RCC 7860 (cell line): ENCODE measurements at regions not wholly inside any gene's neighbourhood (a gene's known extent, or its start where the extent isn't known, plus 50 kb on each side); places are given as distances from the start of the nearest gene placed in this dataset.

Experiments
- DNase-seq: peaks from one replicate; pipeline ENCODE4 v3.0.0-alpha.2; 2015; ENCODE audit warnings: low spot score
- FAIRE-seq: peaks from 2 replicates; lab custom pipeline; 2012; peaks lifted over from hg19 to GRCh38; lab: Jason Lieb, UNC

- DNase-seq (no peak), FAIRE-seq (no peak)
Observed at GRCh38 chr16:27712251-27712711, 162.3 kb downstream of the KATNIP start.

DNA sequence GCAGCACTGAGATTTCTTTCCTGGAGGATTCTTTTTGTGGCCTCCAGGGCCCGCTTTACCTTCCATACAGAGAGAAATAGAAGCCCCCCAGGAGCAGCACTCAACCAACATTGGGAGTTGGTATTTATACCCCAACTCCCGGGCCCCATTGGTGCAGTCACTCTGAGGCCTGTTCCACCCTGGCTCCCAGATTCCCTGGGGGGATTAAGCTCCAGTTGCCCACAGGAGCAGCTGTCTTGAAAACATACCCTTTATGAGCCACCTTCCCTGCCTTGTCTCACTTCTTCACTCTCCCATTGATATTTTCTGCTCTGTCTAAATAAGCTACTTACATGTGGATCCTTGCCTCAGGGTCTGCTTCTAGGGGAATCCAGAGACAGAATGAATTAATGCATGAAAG is 167.8 kb downstream of the KATNIP start:
- no peak for DNase-seq
- no peak for FAIRE-seq

- DNase-seq (no peak), FAIRE-seq (no peak)
Observed at GRCh38 chr16:27718201-27719105, 168.5 kb downstream of the KATNIP start.

GRCh38 chr16:27719106-27719445 is 169.1 kb downstream of the KATNIP start:
- no peak for DNase-seq
- FAIRE-seq = no peak

DNA sequence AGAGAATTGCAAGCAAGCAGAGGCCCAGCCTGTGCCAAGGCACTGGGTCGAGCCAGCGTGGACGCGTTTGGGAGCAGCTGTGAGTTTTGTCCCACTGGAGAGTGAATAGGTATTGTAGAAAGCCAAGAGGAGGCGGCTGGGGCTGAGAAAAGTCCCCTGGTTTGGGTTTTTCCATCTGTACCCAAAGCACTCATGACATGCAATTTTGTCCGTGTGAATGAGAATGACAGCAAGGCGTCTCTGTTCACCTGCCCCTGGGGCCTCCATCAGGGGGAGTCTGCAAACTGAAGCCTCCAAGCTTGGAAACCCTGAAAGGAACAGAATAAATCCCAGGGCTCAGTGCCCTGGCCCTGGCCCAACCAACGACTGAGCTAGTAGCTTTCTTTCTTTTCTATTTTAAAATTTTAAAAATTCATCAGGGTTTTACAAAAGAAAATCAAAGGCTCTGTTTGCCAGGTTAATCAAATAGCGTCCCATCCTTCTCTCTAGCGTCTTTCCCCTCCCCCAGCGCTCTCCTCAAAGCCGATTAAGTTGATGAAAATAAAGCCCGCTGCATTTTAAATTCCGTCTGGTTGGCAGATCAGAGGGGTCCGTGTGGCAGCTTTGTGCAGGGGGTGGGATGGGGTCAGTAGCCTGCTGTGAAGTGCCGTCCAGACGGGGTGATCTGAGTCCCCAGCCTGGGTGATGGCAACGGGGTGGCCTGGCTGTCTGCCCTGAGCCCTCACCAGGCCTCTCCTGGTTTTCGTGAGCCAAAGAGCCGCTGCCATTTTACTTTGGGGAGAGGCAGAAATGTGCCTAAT is 171.0 kb downstream of the KATNIP start:
- no peak for DNase-seq
- FAIRE-seq = no peak

- DNase-seq (no peak), FAIRE-seq (no peak)
Observed at GRCh38 chr16:27721531-27722181, 171.7 kb downstream of the KATNIP start.

DNA sequence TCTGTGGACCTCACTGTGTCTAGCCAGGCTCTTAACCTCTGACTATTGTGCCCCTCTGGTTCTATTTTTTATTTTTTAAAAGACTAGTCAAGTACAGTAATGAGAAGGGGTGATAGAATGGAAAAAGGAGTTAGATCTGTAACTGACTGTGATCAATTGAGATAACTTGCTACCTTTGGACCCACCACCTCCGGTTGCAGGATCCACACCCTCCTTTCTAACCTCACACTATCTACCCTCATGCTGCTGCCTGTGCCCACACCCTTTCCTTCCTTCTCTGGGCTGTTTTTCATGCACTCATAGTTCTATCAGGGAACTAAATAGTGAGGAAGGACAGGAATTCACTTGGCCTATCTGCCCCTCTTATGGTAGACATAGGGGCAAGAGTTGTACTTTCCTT is 172.3 kb downstream of the KATNIP start:
- FAIRE-seq = no peak
- no peak for DNase-seq

GRCh38 chr16:27722892-27723450 is 173.0 kb downstream of the KATNIP start:
- no peak for FAIRE-seq

GRCh38 chr16:27723711-27724481 is 174.0 kb downstream of the KATNIP start:
- DNase-seq = no peak
- no peak for FAIRE-seq

More at GRCh38 chr16:27722892-27723450, 173.0 kb downstream of the KATNIP start:
- no peak for DNase-seq

- DNase-seq = no peak
- FAIRE-seq = no peak
Observed at GRCh38 chr16:27724482-27725235, 174.7 kb downstream of the KATNIP start.

DNA sequence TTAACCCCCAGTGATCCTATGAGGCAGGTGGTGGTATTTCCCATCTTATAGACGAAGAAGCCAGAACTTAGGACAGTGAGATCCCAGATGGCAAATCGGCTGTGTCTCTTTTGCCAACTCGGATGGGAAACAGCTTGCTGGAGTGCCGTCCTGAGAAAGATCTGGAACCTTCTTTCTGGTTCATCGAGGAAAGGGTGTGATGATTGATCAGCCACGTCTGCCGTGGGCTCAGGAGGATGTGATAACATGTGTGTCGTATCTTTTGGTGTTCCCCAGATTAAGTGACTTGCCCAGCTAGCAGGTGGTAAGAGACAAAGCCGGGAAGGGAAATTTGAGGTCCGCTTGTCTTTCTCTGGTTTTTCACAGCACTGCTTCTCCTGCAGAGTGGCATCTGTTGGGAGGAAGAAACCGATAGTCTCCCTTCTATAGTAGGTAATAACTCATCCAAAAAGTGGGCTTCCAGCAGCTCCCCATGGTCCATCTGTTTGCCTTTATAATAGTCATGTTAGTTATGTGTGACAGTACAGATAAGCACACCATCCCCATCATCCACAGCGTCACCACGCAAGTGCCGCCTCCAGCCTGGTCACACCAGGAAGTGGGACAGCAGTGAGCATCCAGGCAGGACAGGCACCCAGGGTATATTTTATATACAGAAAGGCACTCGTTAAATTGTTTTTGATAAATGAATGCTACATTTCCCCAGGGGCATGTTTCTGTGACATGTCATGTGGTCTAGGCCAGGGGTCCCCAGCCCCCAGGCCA is 175.5 kb downstream of the KATNIP start:
- FAIRE-seq = no peak
- no peak for DNase-seq

GRCh38 chr16:27726621-27727261 is 176.8 kb downstream of the KATNIP start:
- FAIRE-seq (no peak), DNase-seq (peak; percentile 20)

- DNase-seq (no peak), FAIRE-seq (no peak)
Observed at GRCh38 chr16:27727941-27728340, 178.0 kb downstream of the KATNIP start.

GRCh38 chr16:27728691-27729090 is 178.7 kb downstream of the KATNIP start:
- no peak for DNase-seq
- no peak for FAIRE-seq

GRCh38 chr16:27729516-27730304 is 179.8 kb downstream of the KATNIP start:
- DNase-seq (no peak), FAIRE-seq (no peak)

GRCh38 chr16:27730661-27731210 is 180.8 kb downstream of the KATNIP start:
- DNase-seq (no peak), FAIRE-seq (no peak)

- DNase-seq (no peak), FAIRE-seq (no peak)
Observed at GRCh38 chr16:27735031-27735430, 185.1 kb downstream of the KATNIP start.
